ENCODE measurements at regions not wholly inside any gene's neighbourhood (a gene's known extent, or its start where the extent isn't known, plus 50 kb on each side); places are given as distances from the start of the nearest gene placed in this dataset.
"Not testable (repeated sequence)": the region's sequence is repeated elsewhere in the genome, so short reads cannot be mapped to it uniquely, and the experiment has no call there.

DNA sequence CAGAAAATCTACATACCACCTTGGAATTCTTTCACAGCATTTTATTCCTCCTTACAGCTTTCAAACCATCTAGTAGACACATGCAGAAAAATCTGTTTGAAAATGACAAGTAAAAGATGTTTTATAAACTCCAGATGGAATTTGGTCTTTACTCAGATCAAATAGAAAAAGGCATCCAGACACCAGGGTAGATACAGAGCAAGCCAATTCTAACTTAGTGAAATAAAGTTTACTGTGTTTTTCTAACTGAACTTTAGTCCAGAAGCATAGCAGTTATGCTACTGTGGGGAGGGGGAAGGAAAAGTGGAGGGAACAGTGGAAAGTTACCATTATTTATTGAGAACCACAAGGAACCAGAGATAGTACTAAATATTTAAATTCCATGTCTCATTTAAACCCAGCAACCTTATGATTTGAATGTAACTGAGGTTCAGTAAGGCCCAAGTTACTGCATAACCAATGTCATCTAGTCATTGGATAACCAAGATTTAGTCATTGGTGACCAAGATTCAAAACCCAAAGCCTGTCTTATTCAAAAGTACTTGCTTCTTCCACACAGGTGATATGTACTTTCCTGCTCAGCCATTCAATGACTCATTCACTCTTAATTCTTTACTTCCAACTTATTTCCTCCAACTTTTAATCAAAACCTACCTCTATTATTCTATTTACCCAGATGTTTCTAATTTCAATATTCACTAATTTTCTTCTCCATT is 57.7 kb downstream of the RAD51AP2 start:
- Mint-ChIP-seq H3K27me3 (no peaks in the 10 kb centered on the region), H3K4me1 (no peaks in the 10 kb centered on the region), H3K36me3 (ENCODE audit: low read depth) (no peaks in the 10 kb centered on the region), H3K4me3 (no peak overlapping the region), H3K27ac (no peak overlapping the region), H3K9me3 (peaks cover 13% of the 10 kb centered on the region)
- ATAC-seq (replicated peaks): no peak

DNA sequence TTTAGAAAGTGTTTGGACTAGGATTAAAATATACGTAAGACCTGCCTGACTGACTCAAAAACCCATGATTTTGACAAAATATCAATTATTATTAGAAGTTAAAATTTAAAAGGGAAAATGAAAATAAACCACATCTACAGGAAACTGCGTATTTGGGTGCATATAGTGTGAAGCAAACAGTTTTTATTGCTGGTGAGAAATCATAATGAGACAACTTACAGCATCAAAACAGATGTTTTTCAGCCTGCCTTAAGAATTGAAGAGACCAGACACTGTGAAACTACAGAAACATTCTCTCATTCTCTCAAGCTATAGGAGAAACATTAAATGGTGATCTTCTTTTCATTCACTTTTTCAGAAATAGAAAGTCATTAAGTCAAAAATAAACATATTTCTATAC is 62.9 kb downstream of the RAD51AP2 start:
- H3K9me3 Mint-ChIP-seq: peaks cover 11% of the 10 kb centered on the region
- H3K27me3 Mint-ChIP-seq: no peaks in the 10 kb centered on the region
- no peak for ATAC-seq (replicated peaks)
- no peaks in the 10 kb centered on the region for H3K4me1 Mint-ChIP-seq
- H3K27ac Mint-ChIP-seq: no peak overlapping the region
- no peaks in the 10 kb centered on the region for H3K36me3 Mint-ChIP-seq (ENCODE audit: low read depth)
- no peak overlapping the region for H3K4me3 Mint-ChIP-seq

DNA sequence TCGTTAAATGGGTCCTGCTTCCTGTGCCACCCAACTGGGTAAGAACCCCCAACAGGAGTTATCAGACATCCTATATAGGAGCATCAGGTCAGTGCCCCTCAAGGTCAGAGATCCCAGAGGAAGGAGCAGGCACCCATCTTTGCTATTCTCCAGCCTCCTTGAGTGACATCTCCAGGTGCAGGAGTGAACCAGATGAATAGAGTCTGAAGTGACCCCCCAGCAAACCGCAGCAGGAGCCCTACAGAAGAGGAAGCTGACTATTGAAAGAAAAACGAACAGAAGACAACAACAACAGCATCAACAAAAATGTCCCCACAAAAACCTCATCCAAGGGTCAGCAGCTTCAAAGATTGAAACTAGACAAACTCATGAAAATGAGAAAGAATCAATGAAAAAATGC is 72.0 kb downstream of the RAD51AP2 start:
- H3K4me3 Mint-ChIP-seq; H3K27ac Mint-ChIP-seq; H3K36me3 Mint-ChIP-seq (ENCODE audit: low read depth); ATAC-seq (replicated peaks); H3K4me1 Mint-ChIP-seq; H3K27me3 Mint-ChIP-seq: not testable (repeated sequence)
- peaks cover 19% of the 10 kb centered on the region for H3K9me3 Mint-ChIP-seq

DNA sequence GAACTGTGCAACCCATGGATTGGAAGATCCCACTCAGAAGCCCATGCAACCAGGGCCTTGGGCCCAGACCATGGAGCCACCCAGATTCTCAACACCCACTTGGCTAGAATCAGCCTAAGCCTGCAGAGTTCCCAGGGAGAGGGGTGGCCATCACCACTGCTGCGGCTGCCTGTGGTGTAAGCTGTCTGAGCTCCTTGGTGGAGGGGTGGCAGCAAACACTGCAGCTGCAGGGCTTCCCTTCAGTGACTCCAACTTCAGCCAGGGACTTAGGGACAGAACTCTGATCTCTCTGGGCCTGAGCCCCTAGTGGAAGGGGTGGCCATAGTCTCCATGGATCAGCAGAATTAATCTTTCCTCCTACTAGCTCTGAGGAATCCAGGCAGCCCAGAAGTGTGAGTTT is 72.5 kb downstream of the RAD51AP2 start:
- no peaks in the 10 kb centered on the region for H3K27me3 Mint-ChIP-seq
- H3K9me3 Mint-ChIP-seq: peaks cover 19% of the 10 kb centered on the region

DNA sequence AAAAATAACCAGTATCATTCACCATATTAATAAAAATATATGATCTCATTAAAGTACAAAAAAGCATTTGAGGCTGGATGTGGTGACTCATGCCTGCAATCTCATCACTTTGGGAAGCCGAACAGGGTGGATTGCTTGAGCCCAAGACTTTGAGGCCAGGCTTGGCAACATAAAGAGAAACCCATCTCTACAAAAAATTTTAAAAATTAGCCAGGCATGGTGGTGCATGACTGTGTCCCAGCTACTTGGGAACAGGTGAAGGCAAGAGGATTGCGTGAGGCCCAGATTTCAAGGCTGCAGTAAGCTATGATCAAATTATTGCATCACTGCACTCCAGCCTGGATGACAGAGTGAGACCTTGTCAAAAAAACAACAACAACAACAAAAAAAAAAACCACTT is 75.9 kb downstream of the RAD51AP2 start:
- no peak for ATAC-seq (replicated peaks)
- Mint-ChIP-seq H3K9me3 (peaks cover 12% of the 10 kb centered on the region), H3K27me3 (no peaks in the 10 kb centered on the region), H3K4me3 (no peak overlapping the region), H3K4me1 (no peaks in the 10 kb centered on the region), H3K36me3 (ENCODE audit: low read depth) (no peaks in the 10 kb centered on the region), H3K27ac (no peak overlapping the region)

More for the DNA sequence above, 72.5 kb downstream of the RAD51AP2 start:
- Mint-ChIP-seq H3K4me1 (no peaks in the 10 kb centered on the region), H3K36me3 (ENCODE audit: low read depth) (no peaks in the 10 kb centered on the region), H3K27ac (no peak overlapping the region), H3K4me3 (no peak overlapping the region)
- no peak for ATAC-seq (replicated peaks)

DNA sequence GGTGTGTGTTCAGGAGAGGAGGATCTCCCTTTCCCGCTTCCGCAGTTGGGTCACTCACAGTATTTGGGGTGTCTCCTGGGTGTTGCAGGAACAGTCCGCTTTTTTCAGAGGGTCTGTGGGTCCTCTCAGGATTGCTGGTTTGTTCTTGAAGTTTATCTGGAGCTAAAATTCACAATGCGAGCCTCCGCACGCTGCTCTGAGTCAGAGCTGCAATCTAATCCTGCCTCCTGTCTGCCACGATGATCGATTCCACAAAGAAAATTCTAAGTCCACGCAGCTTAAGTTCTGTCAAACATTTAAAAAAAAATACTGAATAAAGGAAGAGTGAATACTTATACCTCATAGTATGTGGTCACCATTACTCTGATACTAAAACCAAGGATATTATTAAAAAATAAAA is 76.5 kb downstream of the RAD51AP2 start:
- Mint-ChIP-seq H3K27me3 (no peaks in the 10 kb centered on the region), H3K9me3 (peaks cover 12% of the 10 kb centered on the region), H3K36me3 (ENCODE audit: low read depth) (no peaks in the 10 kb centered on the region), H3K27ac (no peak overlapping the region), H3K4me1 (no peaks in the 10 kb centered on the region), H3K4me3 (no peak overlapping the region)
- no peak for ATAC-seq (replicated peaks)

DNA sequence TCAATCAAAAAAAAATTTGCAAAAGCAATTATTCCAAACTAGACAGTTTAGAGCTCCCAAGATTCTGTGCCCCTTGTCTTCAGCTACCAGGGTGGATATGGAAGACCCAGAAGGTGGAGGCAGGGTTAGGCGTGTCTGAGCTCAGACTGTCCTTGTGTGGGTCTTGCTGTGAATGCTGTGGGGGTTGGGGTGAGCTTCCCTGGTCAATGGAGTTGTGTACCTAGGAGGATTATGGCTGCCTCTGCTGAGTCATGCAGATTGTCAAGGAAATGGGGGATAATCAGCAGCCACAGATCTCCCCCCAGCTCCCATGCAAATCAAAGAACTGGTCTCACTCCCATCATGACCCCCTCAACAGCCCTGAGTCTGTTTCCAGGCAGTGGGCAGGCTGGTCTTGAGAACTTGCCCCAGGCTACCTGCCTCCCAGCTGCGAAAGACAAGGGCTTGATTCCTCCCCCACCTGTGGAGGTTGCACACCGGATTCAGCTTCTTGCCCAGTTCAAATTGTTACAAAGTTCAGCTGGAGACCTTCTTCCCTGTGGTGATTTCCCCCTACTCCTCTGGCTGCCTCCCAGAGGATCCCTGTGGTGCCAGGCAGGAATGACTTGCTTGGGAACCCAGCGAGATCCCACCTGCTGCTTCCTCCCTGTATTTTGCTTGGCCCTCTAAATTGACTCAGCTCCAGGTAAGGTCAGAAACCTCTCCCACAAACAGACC is 77.0 kb downstream of the RAD51AP2 start:
- Mint-ChIP-seq H3K27me3 (no peaks in the 10 kb centered on the region), H3K9me3 (peaks cover 7% of the 10 kb centered on the region)
- ATAC-seq (replicated peaks): no peak

DNA sequence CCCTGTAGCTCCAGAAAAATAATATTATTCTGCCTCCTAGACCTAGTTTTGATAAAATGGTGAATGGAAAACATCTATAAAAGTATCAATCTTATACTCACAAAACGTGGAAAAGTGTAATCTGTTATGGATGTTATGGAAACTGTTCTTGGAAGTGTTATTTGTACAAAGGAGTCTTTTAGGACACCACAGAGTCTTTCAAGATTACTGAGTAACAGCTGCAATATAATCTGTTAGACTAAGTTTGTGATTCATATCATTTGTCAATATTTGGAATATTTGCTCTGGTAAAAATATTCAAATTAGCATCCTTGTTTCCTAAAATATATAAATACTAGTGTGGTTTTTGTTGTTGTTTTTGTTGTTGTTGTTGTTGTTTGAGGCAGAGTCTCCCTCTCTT is 87.9 kb downstream of the RAD51AP2 start:
- Mint-ChIP-seq H3K36me3 (ENCODE audit: low read depth) (no peaks in the 10 kb centered on the region), H3K4me3 (no peak overlapping the region), H3K27me3 (no peaks in the 10 kb centered on the region), H3K27ac (no peak overlapping the region), H3K4me1 (no peaks in the 10 kb centered on the region), H3K9me3 (peaks cover 5% of the 10 kb centered on the region)
- ATAC-seq (replicated peaks): no peak

More for the DNA sequence above, 77.0 kb downstream of the RAD51AP2 start:
- Mint-ChIP-seq H3K4me3 (no peak overlapping the region), H3K36me3 (ENCODE audit: low read depth) (no peaks in the 10 kb centered on the region), H3K4me1 (no peaks in the 10 kb centered on the region), H3K27ac (no peak overlapping the region)

DNA sequence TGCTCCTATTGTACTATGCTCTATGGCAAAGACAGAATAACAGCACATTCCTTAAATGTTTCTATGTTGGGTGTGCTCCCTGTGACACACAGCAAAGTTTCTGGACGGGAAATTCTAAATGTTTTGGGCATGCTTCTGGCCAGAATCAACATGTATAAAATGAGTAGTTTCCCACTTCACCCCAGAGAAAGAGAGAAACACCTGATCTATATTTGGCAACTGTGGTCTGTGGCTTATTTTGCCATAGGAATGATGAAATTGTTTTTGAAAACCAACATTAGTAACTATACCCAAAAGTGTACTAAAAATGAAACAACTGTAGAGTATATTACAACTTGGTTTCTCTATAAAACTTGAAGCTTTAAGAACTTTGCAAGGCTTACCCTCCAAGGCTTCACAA is 89.1 kb downstream of the RAD51AP2 start:
- Mint-ChIP-seq H3K9me3 (peaks cover 5% of the 10 kb centered on the region), H3K36me3 (ENCODE audit: low read depth) (no peaks in the 10 kb centered on the region), H3K4me3 (no peak overlapping the region), H3K27me3 (no peaks in the 10 kb centered on the region), H3K27ac (no peak overlapping the region), H3K4me1 (no peaks in the 10 kb centered on the region)
- no peak for ATAC-seq (replicated peaks)

DNA sequence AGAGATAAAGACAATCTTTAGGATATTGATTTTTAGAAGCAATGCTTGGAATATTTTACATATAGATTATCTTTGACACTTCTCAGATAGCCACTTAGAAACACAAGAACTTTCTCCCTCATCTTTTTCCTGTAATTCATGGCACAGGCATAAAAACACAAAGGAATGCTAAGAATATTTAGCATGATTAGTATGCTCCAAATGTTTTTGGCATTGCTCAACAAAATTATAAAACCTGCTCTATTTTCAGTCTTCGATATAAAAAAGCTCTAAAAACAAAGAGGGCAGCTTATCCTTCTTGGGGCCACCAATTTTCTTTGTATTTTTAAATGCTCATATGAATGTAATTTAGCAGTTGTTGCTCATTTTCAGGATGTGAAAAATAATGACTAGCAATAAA is 90.8 kb downstream of the RAD51AP2 start:
- Mint-ChIP-seq H3K4me1 (no peaks in the 10 kb centered on the region), H3K4me3 (no peak overlapping the region), H3K36me3 (ENCODE audit: low read depth) (no peaks in the 10 kb centered on the region), H3K27me3 (no peaks in the 10 kb centered on the region), H3K27ac (no peak overlapping the region), H3K9me3 (peaks cover 5% of the 10 kb centered on the region)
- no peak for ATAC-seq (replicated peaks)

DNA sequence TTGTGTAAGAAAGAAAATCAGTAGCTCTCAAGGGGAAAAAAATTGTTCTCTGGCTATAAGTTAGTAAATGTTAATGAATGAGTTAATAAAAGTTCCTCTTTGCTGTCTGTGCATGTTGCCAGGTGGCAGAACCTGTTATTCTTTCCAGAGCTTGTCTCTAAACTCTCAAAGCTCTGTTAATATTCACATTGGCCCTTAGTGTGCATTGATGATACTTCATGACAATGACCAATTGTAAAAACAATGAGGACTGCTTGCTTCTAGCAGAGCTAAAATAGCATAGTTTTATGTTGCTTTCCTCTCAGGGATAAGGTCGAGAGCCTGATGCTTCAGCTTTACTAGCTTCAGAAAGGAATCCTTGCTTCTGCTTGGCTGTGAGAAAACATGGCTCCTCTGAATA is 91.5 kb downstream of the RAD51AP2 start:
- no peak overlapping the region for H3K27ac Mint-ChIP-seq
- H3K9me3 Mint-ChIP-seq: peaks cover under 1% of the 10 kb centered on the region
- no peaks in the 10 kb centered on the region for H3K27me3 Mint-ChIP-seq
- no peak overlapping the region for H3K4me3 Mint-ChIP-seq
- ATAC-seq (replicated peaks): no peak
- no peaks in the 10 kb centered on the region for H3K4me1 Mint-ChIP-seq
- no peaks in the 10 kb centered on the region for H3K36me3 Mint-ChIP-seq (ENCODE audit: low read depth)

DNA sequence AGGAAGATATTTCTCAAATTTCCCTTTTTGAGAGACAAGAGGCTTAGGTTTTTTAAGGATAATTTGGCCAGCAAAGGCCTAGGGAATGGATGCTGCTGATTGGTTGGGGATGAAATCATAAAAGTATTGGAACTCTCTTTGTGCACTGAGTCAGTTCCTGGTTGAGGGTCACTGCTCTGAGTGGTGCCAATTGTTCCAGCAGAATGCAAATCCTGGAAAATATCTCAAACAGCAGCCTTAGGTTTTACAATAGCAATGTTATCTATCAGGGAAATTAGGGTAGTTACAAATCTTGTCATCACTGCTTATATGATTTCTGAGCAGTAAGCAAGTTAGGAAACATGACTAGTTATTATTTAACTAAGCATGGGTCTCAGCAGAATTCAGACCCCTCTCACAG is 96.2 kb downstream of the RAD51AP2 start:
- Mint-ChIP-seq H3K27me3 (no peaks in the 10 kb centered on the region), H3K27ac (no peak overlapping the region), H3K4me1 (no peaks in the 10 kb centered on the region), H3K4me3 (no peak overlapping the region), H3K36me3 (ENCODE audit: low read depth) (no peaks in the 10 kb centered on the region), H3K9me3 (no peaks in the 10 kb centered on the region)
- no peak for ATAC-seq (replicated peaks)

DNA sequence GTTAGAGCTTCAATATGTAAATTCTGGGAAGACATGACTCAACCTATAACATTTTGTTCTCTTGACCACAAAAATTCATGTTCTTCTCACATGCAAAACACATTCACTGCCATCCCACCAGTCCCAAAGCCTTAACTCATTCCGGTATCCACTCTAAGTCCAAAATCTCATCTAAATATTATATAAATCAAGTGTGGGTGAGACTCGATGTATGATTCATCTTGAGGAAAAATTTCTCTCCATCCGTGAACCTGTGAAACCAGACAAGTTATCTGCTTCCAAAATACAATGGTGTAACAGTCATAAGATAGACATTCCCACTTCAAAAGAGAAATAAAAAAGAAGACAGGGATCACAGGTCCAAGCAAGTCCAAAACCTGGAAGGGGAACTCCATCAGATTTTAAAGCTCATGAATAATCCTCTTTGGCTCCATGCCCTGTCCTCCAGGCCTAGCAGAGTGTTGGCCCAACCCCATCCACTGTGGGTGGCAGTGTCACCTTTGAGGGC is 101.3 kb downstream of the RAD51AP2 start:
- ATAC-seq (replicated peaks): no peak
- no peaks in the 10 kb centered on the region for H3K27me3 Mint-ChIP-seq
- H3K9me3 Mint-ChIP-seq: no peaks in the 10 kb centered on the region
- H3K27ac Mint-ChIP-seq: no peak overlapping the region
- no peak overlapping the region for H3K4me3 Mint-ChIP-seq
- no peaks in the 10 kb centered on the region for H3K4me1 Mint-ChIP-seq
- no peaks in the 10 kb centered on the region for H3K36me3 Mint-ChIP-seq (ENCODE audit: low read depth)

DNA sequence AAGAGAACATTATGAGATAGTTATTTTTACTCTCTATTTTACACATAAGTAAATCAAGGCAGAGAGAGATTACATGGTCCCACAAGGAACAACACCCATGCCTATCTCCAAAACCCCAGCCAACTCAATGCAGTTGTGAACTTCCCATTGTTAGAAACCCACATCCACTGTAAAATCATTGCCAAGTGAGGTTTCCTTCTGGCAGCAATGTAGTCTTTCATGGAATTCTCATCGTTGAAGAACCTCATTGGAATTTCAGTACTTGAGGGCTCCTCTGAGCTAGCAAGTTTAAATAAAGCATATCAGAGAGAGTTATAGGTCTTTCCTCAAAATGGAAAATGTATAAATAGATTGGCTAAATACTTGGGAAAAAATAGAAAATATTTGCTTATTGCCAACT is 105.2 kb downstream of the RAD51AP2 start:
- no peaks in the 10 kb centered on the region for H3K4me1 Mint-ChIP-seq
- no peak for ATAC-seq (replicated peaks)
- H3K27me3 Mint-ChIP-seq: no peaks in the 10 kb centered on the region
- peaks cover 4% of the 10 kb centered on the region for H3K9me3 Mint-ChIP-seq
- H3K36me3 Mint-ChIP-seq (ENCODE audit: low read depth): no peaks in the 10 kb centered on the region
- H3K27ac Mint-ChIP-seq: no peak overlapping the region
- no peak overlapping the region for H3K4me3 Mint-ChIP-seq

DNA sequence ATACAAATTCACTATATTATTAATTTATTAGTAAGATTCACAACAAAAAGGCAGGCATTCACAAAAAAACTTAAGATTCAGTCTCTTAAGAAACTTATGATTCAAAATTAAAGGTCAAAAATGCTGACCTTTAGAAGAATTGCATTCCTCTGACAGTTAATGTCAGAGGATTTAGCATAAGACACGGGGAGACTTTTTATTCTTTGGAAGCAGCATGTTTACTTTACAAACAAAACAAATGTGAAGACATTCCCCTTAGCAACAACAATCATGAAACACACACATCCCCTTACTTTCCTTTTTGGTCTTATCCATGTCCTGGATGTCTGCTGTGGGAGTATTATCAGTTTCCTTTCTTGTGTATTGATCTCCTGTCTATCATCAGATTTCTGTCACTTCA is 117.1 kb downstream of the RAD51AP2 start:
- Mint-ChIP-seq H3K36me3 (ENCODE audit: low read depth) (no peaks in the 10 kb centered on the region), H3K27ac (no peak overlapping the region), H3K4me3 (no peak overlapping the region), H3K9me3 (peaks cover 14% of the 10 kb centered on the region), H3K27me3 (no peaks in the 10 kb centered on the region), H3K4me1 (no peaks in the 10 kb centered on the region)
- ATAC-seq (replicated peaks): no peak
